PFSK-1 (cell line): ENCODE measurements at regions not wholly inside any gene's neighbourhood (a gene's known extent, or its start where the extent isn't known, plus 50 kb on each side); places are given as distances from the start of the nearest gene placed in this dataset.

Experiments used
- FOXP2 ChIP-seq: optimal IDR thresholded peaks from 2 replicates; pipeline ENCODE3; 2011; ENCODE audit warnings: borderline replicate concordance, control low read depth, inconsistent platforms; ENCODE audit not compliant: insufficient read depth; ENCODE audit errors: extremely low read length, extremely low read depth
- POLR2AphosphoS5 ChIP-seq: IDR thresholded peaks from 2 replicates; pipeline ENCODE4 v1.6.1; 2012; ENCODE audit warnings: low read depth, mild to moderate bottlenecking, control low read depth, low read length, moderate library complexity
- SIN3A ChIP-seq: IDR thresholded peaks from 2 replicates; pipeline ENCODE4 v1.6.1; 2012; ENCODE audit warnings: mild to moderate bottlenecking, low read length, moderate library complexity, borderline replicate concordance; ENCODE audit not compliant: insufficient read depth
- TAF1 ChIP-seq: IDR thresholded peaks from 2 replicates; pipeline ENCODE4 v1.6.1; 2012; ENCODE audit warnings: low read length, control low read depth, borderline replicate concordance; ENCODE audit not compliant: insufficient read depth
- TF ChIP-seq, protein P1 (sequence below), 2 experiments: IDR thresholded peaks; 2 replicates each; pipeline versions ENCODE4 v1.6.1 to v1.8.0; 2011 to 2012; ENCODE audit warnings: low read depth in 2 of 2, low read length in 2 of 2, control low read depth in 1 of 2, inconsistent platforms in 1 of 2, mild to moderate bottlenecking in 1 of 2, moderate library complexity in 1 of 2; ENCODE audit not compliant: insufficient read depth in 1 of 2

DNA sequence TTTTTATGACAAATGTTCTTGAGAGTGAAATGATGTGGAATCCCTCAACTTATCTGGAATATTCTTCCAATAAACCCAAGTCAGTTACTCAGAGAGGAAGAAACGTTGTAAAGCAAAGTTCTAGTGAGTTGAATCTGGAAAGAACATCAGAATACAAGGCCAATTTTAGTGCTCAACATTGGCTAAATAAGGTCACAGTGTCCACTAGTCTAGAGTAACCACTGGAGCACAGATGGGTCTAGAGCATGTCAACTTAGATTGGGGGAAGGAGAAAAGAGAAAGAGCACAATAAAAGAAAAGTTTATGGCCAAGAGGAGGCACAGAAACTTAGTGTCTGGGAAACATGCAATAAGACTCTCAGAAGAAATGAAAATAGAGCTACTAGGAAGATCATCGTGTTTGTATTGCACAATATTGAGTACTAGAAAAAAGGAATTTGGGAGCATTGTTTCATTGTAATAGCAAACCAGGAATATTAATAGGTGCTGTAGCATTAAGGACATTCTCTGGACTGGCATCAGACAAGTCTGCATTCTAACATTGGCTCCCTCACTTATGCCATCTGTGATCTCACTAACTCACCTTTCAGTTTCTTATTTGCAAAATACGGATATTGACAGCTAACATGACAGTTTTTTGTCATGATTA lies 1318.5 kb downstream of the PCDH9 start:
- TF ChIP-seq POLR2AphosphoS5 (no peak), TAF1 (no peak), FOXP2 (no peak), SIN3A (no peak)
- TF ChIP-seq, protein P1, sequence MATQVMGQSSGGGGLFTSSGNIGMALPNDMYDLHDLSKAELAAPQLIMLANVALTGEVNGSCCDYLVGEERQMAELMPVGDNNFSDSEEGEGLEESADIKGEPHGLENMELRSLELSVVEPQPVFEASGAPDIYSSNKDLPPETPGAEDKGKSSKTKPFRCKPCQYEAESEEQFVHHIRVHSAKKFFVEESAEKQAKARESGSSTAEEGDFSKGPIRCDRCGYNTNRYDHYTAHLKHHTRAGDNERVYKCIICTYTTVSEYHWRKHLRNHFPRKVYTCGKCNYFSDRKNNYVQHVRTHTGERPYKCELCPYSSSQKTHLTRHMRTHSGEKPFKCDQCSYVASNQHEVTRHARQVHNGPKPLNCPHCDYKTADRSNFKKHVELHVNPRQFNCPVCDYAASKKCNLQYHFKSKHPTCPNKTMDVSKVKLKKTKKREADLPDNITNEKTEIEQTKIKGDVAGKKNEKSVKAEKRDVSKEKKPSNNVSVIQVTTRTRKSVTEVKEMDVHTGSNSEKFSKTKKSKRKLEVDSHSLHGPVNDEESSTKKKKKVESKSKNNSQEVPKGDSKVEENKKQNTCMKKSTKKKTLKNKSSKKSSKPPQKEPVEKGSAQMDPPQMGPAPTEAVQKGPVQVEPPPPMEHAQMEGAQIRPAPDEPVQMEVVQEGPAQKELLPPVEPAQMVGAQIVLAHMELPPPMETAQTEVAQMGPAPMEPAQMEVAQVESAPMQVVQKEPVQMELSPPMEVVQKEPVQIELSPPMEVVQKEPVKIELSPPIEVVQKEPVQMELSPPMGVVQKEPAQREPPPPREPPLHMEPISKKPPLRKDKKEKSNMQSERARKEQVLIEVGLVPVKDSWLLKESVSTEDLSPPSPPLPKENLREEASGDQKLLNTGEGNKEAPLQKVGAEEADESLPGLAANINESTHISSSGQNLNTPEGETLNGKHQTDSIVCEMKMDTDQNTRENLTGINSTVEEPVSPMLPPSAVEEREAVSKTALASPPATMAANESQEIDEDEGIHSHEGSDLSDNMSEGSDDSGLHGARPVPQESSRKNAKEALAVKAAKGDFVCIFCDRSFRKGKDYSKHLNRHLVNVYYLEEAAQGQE (IDR thresholded peaks at IDR 0.05; ENCODE audit: insufficient read depth in 1 of 2, low read depth in 2 of 2, low read length in 2 of 2) = no peak

DNA sequence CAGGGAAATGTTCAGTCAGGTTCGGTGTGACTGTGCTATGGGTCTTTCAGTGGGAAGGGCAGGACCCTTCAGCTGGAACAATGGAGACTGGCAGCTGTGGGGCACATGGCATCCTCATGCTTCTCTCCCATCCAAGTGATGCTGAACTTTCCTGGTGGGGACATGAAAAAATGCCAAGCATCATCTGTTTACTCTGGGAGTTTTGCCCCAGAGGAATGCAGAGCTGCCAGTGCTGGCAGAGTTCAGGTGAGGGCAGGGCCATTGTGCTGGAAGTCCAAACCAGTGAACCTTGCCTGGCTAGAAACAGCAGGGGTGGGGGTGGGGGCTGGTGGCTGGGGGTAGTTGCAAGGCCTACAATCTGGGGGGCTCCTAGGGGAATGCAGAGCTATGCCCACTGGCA lies 1320.6 kb downstream of the PCDH9 start:
- TF ChIP-seq TAF1 (no peak), SIN3A (no peak), FOXP2 (no peak), POLR2AphosphoS5 (no peak)
- TF ChIP-seq, protein P1 (IDR thresholded peaks at IDR 0.05; ENCODE audit: insufficient read depth in 1 of 2, low read depth in 2 of 2, low read length in 2 of 2) = no peak

DNA sequence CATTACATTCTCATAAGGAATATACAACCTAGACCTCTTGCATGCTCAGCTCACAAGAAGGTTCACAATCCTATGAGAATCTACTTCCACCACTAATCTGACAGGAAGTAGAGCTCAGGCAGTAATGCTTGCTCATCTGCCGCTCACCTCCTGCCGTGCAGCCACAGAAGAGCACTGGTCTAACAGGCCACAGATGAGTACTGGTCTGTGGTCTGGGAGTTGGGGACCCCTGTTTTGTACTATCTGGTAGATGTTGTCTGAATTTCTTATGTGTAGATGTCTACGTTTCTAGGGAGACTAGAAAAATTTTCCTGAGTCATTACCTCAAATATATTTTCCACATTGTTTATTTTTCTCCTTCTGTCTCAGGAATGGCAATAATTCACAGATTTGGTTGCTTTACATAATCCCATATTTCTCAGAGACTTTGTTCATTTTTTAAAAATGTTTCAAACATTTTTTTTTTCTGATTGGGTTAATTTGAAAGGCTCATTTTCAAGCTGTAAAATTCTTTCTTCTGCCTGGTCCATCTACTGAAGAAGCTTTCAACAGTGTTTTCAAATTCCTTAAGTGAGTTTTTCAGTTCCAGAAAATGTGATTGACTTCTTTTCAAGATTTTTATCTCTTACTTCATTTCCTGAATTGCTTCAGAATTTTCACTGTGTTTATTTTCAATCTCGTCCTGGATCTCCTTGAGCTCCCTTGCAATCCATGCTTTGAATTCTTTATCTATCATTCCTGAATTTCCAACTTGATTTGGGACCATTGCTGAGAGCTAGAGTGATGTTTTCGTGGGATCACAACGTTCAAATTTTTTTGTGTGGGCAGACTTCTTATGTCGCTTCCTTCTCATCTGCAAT lies 1322.2 kb downstream of the PCDH9 start:
- TF ChIP-seq POLR2AphosphoS5 (no peak), FOXP2 (no peak), SIN3A (no peak)
- TF ChIP-seq, protein P1 (IDR thresholded peaks at IDR 0.05; ENCODE audit: insufficient read depth in 1 of 2, low read depth in 2 of 2, low read length in 2 of 2) = no peak

DNA sequence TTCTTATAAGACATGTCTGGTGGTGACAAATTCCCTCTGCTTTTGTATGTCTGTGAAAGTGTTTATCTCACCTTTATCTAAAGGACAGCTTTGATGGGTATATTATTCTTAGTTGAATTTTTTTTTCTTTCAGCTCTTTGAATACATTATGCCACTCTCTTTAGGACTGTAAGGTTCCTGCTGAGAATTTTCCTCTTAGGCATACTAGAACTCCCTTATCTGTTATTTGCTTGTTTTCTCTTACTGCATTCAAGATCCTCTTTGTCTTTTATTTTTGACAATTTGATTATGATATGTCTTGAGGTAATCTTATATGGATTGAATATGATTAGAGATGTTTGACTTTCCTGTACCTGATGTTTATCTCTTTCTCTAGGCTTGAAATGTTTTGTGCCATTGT lies 1328.4 kb downstream of the PCDH9 start:
- TF ChIP-seq, protein P1 (IDR thresholded peaks at IDR 0.05; ENCODE audit: insufficient read depth in 1 of 2, low read depth in 2 of 2, low read length in 2 of 2) = no peak
- TF ChIP-seq POLR2AphosphoS5 (no peak), FOXP2 (no peak), SIN3A (no peak), TAF1 (no peak)
